ENCODE measurements at regions not wholly inside any gene's neighbourhood (a gene's known extent, or its start where the extent isn't known, plus 50 kb on each side); places are given as distances from the start of the nearest gene placed in this dataset.
A peak's percentile ranks its signal among the peaks of the same experiment; 100 is the strongest.

GRCh38 chr13:29929062-29929847, 78.8 kb upstream of the UBL3 start:
- no peaks in the 10 kb centered on the region for H3K27me3 ChIP-seq
- TF ChIP-seq, protein P1, sequence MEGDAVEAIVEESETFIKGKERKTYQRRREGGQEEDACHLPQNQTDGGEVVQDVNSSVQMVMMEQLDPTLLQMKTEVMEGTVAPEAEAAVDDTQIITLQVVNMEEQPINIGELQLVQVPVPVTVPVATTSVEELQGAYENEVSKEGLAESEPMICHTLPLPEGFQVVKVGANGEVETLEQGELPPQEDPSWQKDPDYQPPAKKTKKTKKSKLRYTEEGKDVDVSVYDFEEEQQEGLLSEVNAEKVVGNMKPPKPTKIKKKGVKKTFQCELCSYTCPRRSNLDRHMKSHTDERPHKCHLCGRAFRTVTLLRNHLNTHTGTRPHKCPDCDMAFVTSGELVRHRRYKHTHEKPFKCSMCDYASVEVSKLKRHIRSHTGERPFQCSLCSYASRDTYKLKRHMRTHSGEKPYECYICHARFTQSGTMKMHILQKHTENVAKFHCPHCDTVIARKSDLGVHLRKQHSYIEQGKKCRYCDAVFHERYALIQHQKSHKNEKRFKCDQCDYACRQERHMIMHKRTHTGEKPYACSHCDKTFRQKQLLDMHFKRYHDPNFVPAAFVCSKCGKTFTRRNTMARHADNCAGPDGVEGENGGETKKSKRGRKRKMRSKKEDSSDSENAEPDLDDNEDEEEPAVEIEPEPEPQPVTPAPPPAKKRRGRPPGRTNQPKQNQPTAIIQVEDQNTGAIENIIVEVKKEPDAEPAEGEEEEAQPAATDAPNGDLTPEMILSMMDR (IDR thresholded peaks at IDR 0.05), result no peak
- TF ChIP-seq POLR2A (IDR thresholded peaks at IDR 0.05), result no peak
- H3K4me3 ChIP-seq, result no peak overlapping the region
- no peaks in the 10 kb centered on the region for H3K9me3 ChIP-seq
- WGBS, 2 donors, result 83 to 89% methylated on average over 7 to 10 of the region's 10 CpGs
- peaks cover 2% of the 10 kb centered on the region for H3K4me1 ChIP-seq
- no peaks in the 10 kb centered on the region for H3K36me3 ChIP-seq (ENCODE audit: low read depth, missing control alignments)
- DNase-seq, result no peak
- intact Hi-C loops (cut with DNase I; ENCODE audit: low total_unique reads), result no loop called here
- no peak overlapping the region for H3K27ac ChIP-seq

DNA sequence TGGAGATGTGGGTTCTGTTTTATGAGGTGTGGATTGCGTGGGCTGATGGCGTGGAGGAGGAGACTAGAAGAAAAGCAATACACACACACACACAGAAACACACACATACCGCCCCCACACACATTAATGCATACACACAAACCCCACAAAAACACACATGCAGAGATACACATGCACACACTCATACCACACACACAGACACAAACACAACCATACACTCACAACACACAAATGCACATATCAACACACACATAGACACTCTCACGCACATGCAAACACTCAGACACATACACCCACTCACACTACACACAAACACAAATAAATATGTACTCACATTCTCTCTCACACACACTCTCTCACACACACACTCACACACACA, 75.7 kb upstream of the UBL3 start:
- 86 to 93% methylated on average over 4 of the region's 4 CpGs for WGBS, 2 donors
- Histone ChIP-seq H3K4me3 (no peak overlapping the region), H3K36me3 (ENCODE audit: low read depth, missing control alignments) (no peaks in the 10 kb centered on the region), H3K9me3 (no peaks in the 10 kb centered on the region), H3K27ac (no peak overlapping the region), H3K4me1 (peaks cover 13% of the 10 kb centered on the region), H3K27me3 (no peaks in the 10 kb centered on the region)
- TF ChIP-seq, protein P1 (IDR thresholded peaks at IDR 0.05), result no peak
- no peak for TF ChIP-seq POLR2A (IDR thresholded peaks at IDR 0.05)
- DNase-seq, result no peak
- intact Hi-C loops (cut with DNase I; ENCODE audit: low total_unique reads), result no loop called here

- no peak overlapping the region for H3K4me3 ChIP-seq
- no peaks in the 10 kb centered on the region for H3K36me3 ChIP-seq (ENCODE audit: low read depth, missing control alignments)
- DNase-seq, result peak; percentile 60
- TF ChIP-seq, protein P1 (IDR thresholded peaks at IDR 0.05), result no peak
- no peak for TF ChIP-seq POLR2A (IDR thresholded peaks at IDR 0.05)
- H3K4me1 ChIP-seq, result peaks cover 13% of the 10 kb centered on the region
- WGBS, 2 donors, result 64 to 79% methylated on average over 3 of the region's 3 CpGs
- intact Hi-C loops (cut with DNase I; ENCODE audit: low total_unique reads), result no loop called here
- no peaks in the 10 kb centered on the region for H3K9me3 ChIP-seq
- H3K27ac ChIP-seq, result no peak overlapping the region
- no peaks in the 10 kb centered on the region for H3K27me3 ChIP-seq
These were observed 75.2 kb upstream of the UBL3 start for GRCh38 chr13:29925457-29926097.

GRCh38 chr13:29924482-29925350, 74.3 kb upstream of the UBL3 start:
- Histone ChIP-seq H3K36me3 (ENCODE audit: low read depth, missing control alignments) (no peaks in the 10 kb centered on the region), H3K9me3 (no peaks in the 10 kb centered on the region), H3K27ac (peak overlapping the region in 1 of 2 donors; percentile 54), H3K27me3 (no peaks in the 10 kb centered on the region), H3K4me1 (peaks cover 13% of the 10 kb centered on the region), H3K4me3 (no peak overlapping the region)
- DNase-seq, result no peak
- intact Hi-C loops (cut with DNase I; ENCODE audit: low total_unique reads), result no loop called here
- 83 to 85% methylated on average over 12 of the region's 12 CpGs for WGBS, 2 donors
- TF ChIP-seq, protein P1 (IDR thresholded peaks at IDR 0.05), result no peak
- no peak for TF ChIP-seq POLR2A (IDR thresholded peaks at IDR 0.05)
